GM12878 (cell line): ENCODE measurements at regions not wholly inside any gene's neighbourhood (a gene's known extent, or its start where the extent isn't known, plus 50 kb on each side); places are given as distances from the start of the nearest gene placed in this dataset.

ENCODE experiments used
- ATAC-seq: fragments of 200-7000 bp; cut with Tn5 transposase; 3 replicates; pipeline ENCODE4 v1.9.1; 2020; ENCODE audit warnings: mild to moderate bottlenecking, moderate library complexity
- BruUV-seq: library from RNA; stranded (reverse); fragments of 400-500 nt; replicated peaks from 2 replicates; lab custom pipeline; 2021; lab: Mats Ljungman, UMichigan
- CTCF ChIA-PET: fragments of 300-600 bp; sonication (Branson Sonifier 250); formaldehyde crosslinking; extraction: SDS; loops from one replicate; lab custom pipeline; 2021; ENCODE audit warnings: inconsistent platforms; lab: Yijun Ruan, JAX
- POLR2A ChIA-PET: fragments of 350-600 bp; formaldehyde crosslinking; extraction: SDS; loops from one replicate; lab custom pipeline; 2021; ENCODE audit warnings: inconsistent platforms; lab: Charles Lee
- RAD21 ChIA-PET: fragments of 300-600 bp; sonication (Branson Sonifier 250); formaldehyde crosslinking; loops from one replicate; lab custom pipeline; 2023; ENCODE audit warnings: antibody characterized with exemption; ENCODE audit not compliant: unreplicated experiment; lab: Charles Lee
- SMC1A ChIA-PET: fragments of 300-600 bp; sonication (Branson Sonifier 250); formaldehyde crosslinking; loops from one replicate; lab custom pipeline; 2023; ENCODE audit not compliant: unreplicated experiment, uncharacterized antibody; lab: Charles Lee
- DNase-seq: peaks from one replicate; pipeline ENCODE4 v3.0.0-alpha.2; 2011; ENCODE audit warnings: low read depth, low spot score
- FAIRE-seq: peaks from 3 replicates; lab custom pipeline; 2011; peaks lifted over from hg19 to GRCh38; lab: Jason Lieb, UNC
- H2AFZ ChIP-seq: 2 replicates; pipeline ENCODE4 v1.6.0; 2011; ENCODE audit warnings: low read depth, low read length, control low read depth; ENCODE audit not compliant: control insufficient read depth
- H3K27ac ChIP-seq: 2 replicates; pipeline ENCODE4 v1.5.1; 2011; ENCODE audit warnings: control low read depth; ENCODE audit not compliant: control insufficient read depth, insufficient read depth
- H3K27me3 ChIP-seq, 2 experiments: replicated peaks in 1 of 2; 2 replicates each; pipeline versions ENCODE4 v1.6.0 to v1.6.1; 2011; ENCODE audit warnings: low read length in 1 of 2; ENCODE audit not compliant: control insufficient read depth in 2 of 2, insufficient read depth in 2 of 2
- H3K36me3 ChIP-seq, 2 experiments: 2 replicates each; pipeline ENCODE4 v1.5.1; 2011; ENCODE audit warnings: low read length in 1 of 2; ENCODE audit not compliant: control insufficient read depth in 2 of 2, insufficient read depth in 2 of 2
- H3K4me1 ChIP-seq: 2 replicates; pipeline ENCODE4 v1.6.1; 2011; ENCODE audit warnings: mild to moderate bottlenecking, low read length, moderate library complexity, mixed read lengths; ENCODE audit not compliant: control insufficient read depth, insufficient read depth
- H3K4me2 ChIP-seq: 2 replicates; pipeline ENCODE4 v1.6.0; 2011; ENCODE audit warnings: control low read depth; ENCODE audit not compliant: control insufficient read depth, insufficient read depth
- H3K4me3 ChIP-seq: fragments of 200-600 bp; sonication (generic); 2 replicates; pipeline ENCODE4 v1.5.1; 2016
- H3K79me2 ChIP-seq: 2 replicates; pipeline ENCODE4 v1.6.0; 2011; ENCODE audit warnings: low read length; ENCODE audit not compliant: control insufficient read depth, insufficient read depth
- H3K9ac ChIP-seq: 2 replicates; pipeline ENCODE4 v1.8.0; 2011; ENCODE audit warnings: low read length, control low read depth, mixed read lengths; ENCODE audit not compliant: control insufficient read depth, insufficient read depth
- H3K9me3 ChIP-seq: replicated peaks from 3 replicates; pipeline ENCODE4 v1.5.1; 2011; ENCODE audit warnings: mild to moderate bottlenecking, low read length; ENCODE audit not compliant: control insufficient read depth, insufficient read depth
- H4K20me1 ChIP-seq: 2 replicates; pipeline ENCODE4 v1.6.0; 2011; ENCODE audit not compliant: control insufficient read depth, insufficient read depth
- CHD2 ChIP-seq: IDR thresholded peaks from 2 replicates; pipeline ENCODE4 v1.6.1; 2011; ENCODE audit warnings: low read depth, low read length, improper control_type of control experiment, borderline replicate concordance
- HDAC2 ChIP-seq: fragments of 200-600 bp; sonication (generic); IDR thresholded peaks from 2 replicates; pipeline ENCODE4 v1.6.1; 2017
- HDAC6 ChIP-seq: fragments of 200-600 bp; sonication (generic); IDR thresholded peaks from one replicate; pipeline ENCODE4 v1.8.0; 2017; ENCODE audit warnings: antibody characterized with exemption; ENCODE audit not compliant: unreplicated experiment
- NFXL1 ChIP-seq: fragments of 450-650 bp; IDR thresholded peaks from 2 replicates; pipeline ENCODE4 v1.6.1; 2017; ENCODE audit warnings: antibody characterized with exemption, mild to moderate bottlenecking, borderline replicate concordance
- PBX3 ChIP-seq: IDR thresholded peaks from 2 replicates; pipeline ENCODE4 v1.6.1; 2011; ENCODE audit warnings: mild to moderate bottlenecking, low read depth, low read length, moderate library complexity; ENCODE audit not compliant: insufficient replicate concordance
- SIX5 ChIP-seq: IDR thresholded peaks from 2 replicates; pipeline ENCODE4 v1.6.1; 2011; ENCODE audit warnings: mild to moderate bottlenecking, low read depth, low read length, moderate library complexity; ENCODE audit not compliant: severe bottlenecking
- SPI1 ChIP-seq: IDR thresholded peaks from 2 replicates; pipeline ENCODE4 v1.6.1; 2011; ENCODE audit warnings: low read depth, mild to moderate bottlenecking, low read length, moderate library complexity, borderline replicate concordance; ENCODE audit not compliant: insufficient read depth
- WGBS: methylation state at CpG from one replicate; pipeline ENCODE4 v1.1.6; 2016; ENCODE audit warnings: low lambda C conversion rate; ENCODE audit not compliant: insufficient replicate concordance, insufficient coverage; ENCODE audit errors: missing lambda C conversion rate; 5-methylcytosine and 5-hydroxymethylcytosine counted together
- in situ Hi-C: fragments of 300-500 bp; cut with MboI; formaldehyde crosslinking; loops from 9 replicates; pipeline ENCODE4 v1.14.3; 2018; ENCODE audit warnings: mixed read lengths
- intact Hi-C: fragments of 100-400 bp; cut with micrococcal nuclease; formaldehyde crosslinking; loops from one replicate; pipeline ENCODE4 v1.14.2; 2022; ENCODE audit not compliant: unreplicated experiment

GRCh38 chr6:12555781-12556180, 160.8 kb upstream of the PHACTR1 start (continued):
- TF ChIP-seq PBX3: no peak
- no peak for TF ChIP-seq CHD2
- TF ChIP-seq NFXL1: no peak
- TF ChIP-seq SPI1: no peak

GRCh38 chr6:12557765-12558164, 158.8 kb upstream of the PHACTR1 start:
- SMC1A ChIA-PET: interaction anchor here (0.8 to 1.2 kb wide), 2 partner anchors 37 to 265 kb away, joined by 3 to 4 read pairs; no protein-coding TSS in a partner anchor
- WGBS: 78% methylated on average over 2 of the region's 2 CpGs

GRCh38 chr6:12560315-12560714, 156.3 kb upstream of the PHACTR1 start:
- Histone ChIP-seq H3K9me3 (no peaks in the 10 kb centered on the region; the same call in 2 of the 3 replicates), H3K4me1 (no peaks in the 10 kb centered on the region), H3K36me3 (no peaks in the 10 kb centered on the region), H3K4me2 (no peak overlapping the region), H3K27me3 (no peaks in the 10 kb centered on the region), H3K9ac (no peak overlapping the region), H2AFZ (no peak overlapping the region), H4K20me1 (no peaks in the 10 kb centered on the region), H3K27ac (no peak overlapping the region), H3K79me2 (no peaks in the 10 kb centered on the region), H3K4me3 (no peak overlapping the region)
- ChIA-PET POLR2A (no interaction called here), SMC1A (interaction anchor here (1.0 to 3.4 kb wide), 4 partner anchors 10 to 33 kb away, joined by 3 to 10 read pairs (median 3); no protein-coding TSS in a partner anchor), CTCF (no interaction called here), RAD21 (no interaction called here)
- DNase-seq: no peak
- FAIRE-seq: no peak
- no peak for TF ChIP-seq SIX5
- TF ChIP-seq HDAC6: no peak
- BruUV-seq: no TSS peak
- WGBS: 17% methylated on average over 5 of the region's 5 CpGs
- ATAC-seq: no peak
- intact Hi-C loops: no loop called here
- in situ Hi-C loops: no loop called here

More at GRCh38 chr6:12557765-12558164, 158.8 kb upstream of the PHACTR1 start:
- no peak for DNase-seq
- Histone ChIP-seq H3K4me3 (no peak overlapping the region), H2AFZ (no peak overlapping the region), H4K20me1 (no peaks in the 10 kb centered on the region), H3K79me2 (no peaks in the 10 kb centered on the region)
- no peak for FAIRE-seq
- ATAC-seq: no peak
- TF ChIP-seq HDAC2: no peak
- TF ChIP-seq, all 136 proteins: peak for 0
- intact Hi-C loops (no loop called here), in situ Hi-C loops (no loop called here)
- no peak overlapping the region for H3K9ac ChIP-seq
- H3K36me3 ChIP-seq: no peaks in the 10 kb centered on the region
- H3K27ac ChIP-seq: no peak overlapping the region
- ChIA-PET RAD21 (no interaction called here), CTCF (interaction anchor here (0.7 kb wide), 1 partner anchor 53 kb away, joined by 3 read pairs; no protein-coding TSS in a partner anchor), POLR2A (interaction anchor here (0.6 to 0.7 kb wide), 3 partner anchors 10 to 325 kb away, joined by 3 to 4 read pairs (median 3); no protein-coding TSS in a partner anchor)
- no peaks in the 10 kb centered on the region; the same call in 2 of the 3 replicates for H3K9me3 ChIP-seq
- no peaks in the 10 kb centered on the region for H3K4me1 ChIP-seq
- no TSS peak for BruUV-seq
- H3K27me3 ChIP-seq: no peaks in the 10 kb centered on the region
- H3K4me2 ChIP-seq: no peak overlapping the region
